ENCODE measurements at regions not wholly inside any gene's neighbourhood (a gene's known extent, or its start where the extent isn't known, plus 50 kb on each side); places are given as distances from the start of the nearest gene placed in this dataset.
"Not testable (repeated sequence)": the region's sequence is repeated elsewhere in the genome, so short reads cannot be mapped to it uniquely, and the experiment has no call there.

- no peak for DNase-seq (ENCODE audit: extremely low spot score)
- H3K27ac ChIP-seq (ENCODE audit: low read depth), result no peak overlapping the region
- no peaks in the 10 kb centered on the region for H3K4me1 ChIP-seq (ENCODE audit: insufficient read depth)
- H3K4me3 ChIP-seq (ENCODE audit: low read depth, low read length), result no peak overlapping the region
- no peaks in the 10 kb centered on the region for H3K36me3 ChIP-seq (ENCODE audit: insufficient read depth)
- 53% methylated on average over 3 of the region's 3 CpGs for WGBS
These were observed 485.4 kb downstream of the AMY1C start for GRCh38 chr1:104235141-104235540.

GRCh38 chr1:104238991-104239390, 489.3 kb downstream of the AMY1C start:
- peak; percentile 7 for DNase-seq (ENCODE audit: extremely low spot score)
- H3K4me1 ChIP-seq (ENCODE audit: insufficient read depth), result no peaks in the 10 kb centered on the region
- WGBS, result 40% methylated on average over 2 of the region's 2 CpGs

DNA sequence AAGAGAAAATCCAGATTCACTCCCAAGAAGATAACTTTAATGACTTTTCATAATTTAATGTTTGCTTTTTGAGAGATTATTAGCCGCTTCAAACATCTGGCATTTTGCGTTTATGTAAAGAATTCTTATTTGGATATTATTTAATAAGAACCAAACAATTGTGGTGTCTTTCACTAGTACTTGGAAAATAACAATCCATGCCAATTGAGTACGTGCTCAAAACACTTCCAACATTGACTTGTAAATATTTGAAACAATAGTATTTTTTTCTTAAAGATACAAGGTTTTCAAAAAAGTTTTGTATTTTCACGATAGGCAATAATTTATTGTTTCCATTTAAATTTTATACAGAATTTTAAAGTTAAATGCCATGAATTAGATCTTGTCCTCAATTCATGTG, 498.7 kb downstream of the AMY1C start:
- no peak for DNase-seq (ENCODE audit: extremely low spot score)
- 67% methylated on average over 4 of the region's 4 CpGs for WGBS
- no peak overlapping the region for H3K4me3 ChIP-seq (ENCODE audit: low read depth, low read length)
- no peaks in the 10 kb centered on the region for H3K36me3 ChIP-seq (ENCODE audit: insufficient read depth)
- no peaks in the 10 kb centered on the region for H3K4me1 ChIP-seq (ENCODE audit: insufficient read depth)
- no peak overlapping the region for H3K27ac ChIP-seq (ENCODE audit: low read depth)

More at GRCh38 chr1:104238991-104239390, 489.3 kb downstream of the AMY1C start:
- H3K4me3 ChIP-seq (ENCODE audit: low read depth, low read length), result no peak overlapping the region
- H3K36me3 ChIP-seq (ENCODE audit: insufficient read depth), result no peaks in the 10 kb centered on the region
- no peak overlapping the region for H3K27ac ChIP-seq (ENCODE audit: low read depth)

DNA sequence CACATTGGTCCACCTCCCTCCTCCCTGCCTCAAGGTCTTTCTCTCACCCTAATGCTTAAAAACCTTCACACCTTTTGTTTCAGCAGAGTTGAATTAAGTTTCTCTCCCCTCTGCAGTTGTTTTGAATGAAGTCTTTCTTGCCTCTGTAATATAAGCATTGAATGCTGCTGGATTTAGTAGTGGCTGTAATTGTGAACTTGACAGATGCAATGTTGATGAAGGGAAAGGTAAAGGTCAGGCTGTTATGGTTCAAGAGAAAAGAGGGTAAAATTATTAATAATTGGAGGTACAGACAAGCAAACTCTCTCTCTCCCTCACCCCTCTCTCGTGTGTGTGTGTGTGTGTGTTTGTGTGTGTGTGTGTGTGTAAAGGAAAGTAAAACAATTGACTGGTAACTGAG, 509.8 kb downstream of the AMY1C start:
- H3K36me3 ChIP-seq (ENCODE audit: insufficient read depth), result no peaks in the 10 kb centered on the region
- H3K4me3 ChIP-seq (ENCODE audit: low read depth, low read length), result no peak overlapping the region
- no peak for DNase-seq (ENCODE audit: extremely low spot score)
- WGBS, result 15% methylated on average over 1 of the region's 1 CpG
- no peak overlapping the region for H3K27ac ChIP-seq (ENCODE audit: low read depth)
- H3K4me1 ChIP-seq (ENCODE audit: insufficient read depth), result no peaks in the 10 kb centered on the region

- H3K27ac ChIP-seq (ENCODE audit: low read depth); H3K4me3 ChIP-seq (ENCODE audit: low read depth, low read length); DNase-seq (ENCODE audit: extremely low spot score); H3K36me3 ChIP-seq (ENCODE audit: insufficient read depth); H3K4me1 ChIP-seq (ENCODE audit: insufficient read depth): not testable (repeated sequence)
- WGBS, result 87% methylated on average over 14 of the region's 14 CpGs
These were observed 513.4 kb downstream of the AMY1C start for GRCh38 chr1:104263110-104263509.

GRCh38 chr1:104264521-104264920, 514.8 kb downstream of the AMY1C start:
- Histone ChIP-seq H3K27ac (ENCODE audit: low read depth) (no peak overlapping the region), H3K4me3 (ENCODE audit: low read depth, low read length) (no peak overlapping the region), H3K36me3 (ENCODE audit: insufficient read depth) (no peaks in the 10 kb centered on the region), H3K4me1 (ENCODE audit: insufficient read depth) (no peaks in the 10 kb centered on the region)
- WGBS, result 47% methylated on average over 2 of the region's 2 CpGs
- no peak for DNase-seq (ENCODE audit: extremely low spot score)

GRCh38 chr1:104265163-104265562, 515.5 kb downstream of the AMY1C start:
- DNase-seq (ENCODE audit: extremely low spot score), result no peak

GRCh38 chr1:104266612-104267011, 516.9 kb downstream of the AMY1C start:
- no peak for DNase-seq (ENCODE audit: extremely low spot score)
- H3K27ac ChIP-seq (ENCODE audit: low read depth), result no peak overlapping the region
- H3K4me3 ChIP-seq (ENCODE audit: low read depth, low read length), result no peak overlapping the region
- WGBS, result 52% methylated on average over 1 of the region's 1 CpG
- H3K4me1 ChIP-seq (ENCODE audit: insufficient read depth), result no peaks in the 10 kb centered on the region
- no peaks in the 10 kb centered on the region for H3K36me3 ChIP-seq (ENCODE audit: insufficient read depth)

More at GRCh38 chr1:104265163-104265562, 515.5 kb downstream of the AMY1C start:
- no peaks in the 10 kb centered on the region for H3K36me3 ChIP-seq (ENCODE audit: insufficient read depth)
- no peaks in the 10 kb centered on the region for H3K4me1 ChIP-seq (ENCODE audit: insufficient read depth)
- 78% methylated on average over 4 of the region's 4 CpGs for WGBS
- H3K27ac ChIP-seq (ENCODE audit: low read depth), result no peak overlapping the region
- no peak overlapping the region for H3K4me3 ChIP-seq (ENCODE audit: low read depth, low read length)

DNA sequence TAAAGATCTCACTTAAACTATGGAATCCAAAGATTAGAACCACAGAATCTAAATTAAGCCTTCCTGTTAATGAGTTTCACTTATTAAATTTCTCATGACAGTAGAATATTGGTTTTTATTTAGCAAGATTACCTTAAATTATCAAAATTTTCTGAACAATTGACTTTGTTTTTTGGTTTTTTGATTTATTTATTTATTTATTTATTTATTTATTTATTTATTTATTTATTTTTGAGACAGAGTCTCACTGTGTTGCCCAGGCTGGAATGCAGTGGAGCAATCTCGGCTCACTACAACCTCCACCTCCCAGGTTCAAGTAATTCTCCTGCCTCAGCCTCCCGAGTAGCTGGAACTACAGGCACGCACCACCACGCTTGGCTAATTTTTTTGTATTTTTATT, 538.6 kb downstream of the AMY1C start:
- WGBS, result 95% methylated on average over 4 of the region's 4 CpGs

GRCh38 chr1:104291156-104291555, 541.5 kb downstream of the AMY1C start:
- WGBS, result 100% methylated on average over 1 of the region's 1 CpG
- no peak for DNase-seq (ENCODE audit: extremely low spot score)
- no peak overlapping the region for H3K27ac ChIP-seq (ENCODE audit: low read depth)
- H3K4me3 ChIP-seq (ENCODE audit: low read depth, low read length), result no peak overlapping the region
- H3K36me3 ChIP-seq (ENCODE audit: insufficient read depth), result no peaks in the 10 kb centered on the region
- no peaks in the 10 kb centered on the region for H3K4me1 ChIP-seq (ENCODE audit: insufficient read depth)

More for the DNA sequence above, 538.6 kb downstream of the AMY1C start:
- DNase-seq (ENCODE audit: extremely low spot score); H3K4me3 ChIP-seq (ENCODE audit: low read depth, low read length); H3K36me3 ChIP-seq (ENCODE audit: insufficient read depth); H3K4me1 ChIP-seq (ENCODE audit: insufficient read depth); H3K27ac ChIP-seq (ENCODE audit: low read depth): not testable (repeated sequence)

- Histone ChIP-seq H3K4me1 (ENCODE audit: insufficient read depth) (no peaks in the 10 kb centered on the region), H3K4me3 (ENCODE audit: low read depth, low read length) (no peak overlapping the region), H3K27ac (ENCODE audit: low read depth) (no peak overlapping the region), H3K36me3 (ENCODE audit: insufficient read depth) (no peaks in the 10 kb centered on the region)
- 27% methylated on average over 3 of the region's 3 CpGs for WGBS
- DNase-seq (ENCODE audit: extremely low spot score), result no peak
These were observed 544.6 kb downstream of the AMY1C start for GRCh38 chr1:104294259-104294658.

GRCh38 chr1:104295511-104295910, 545.8 kb downstream of the AMY1C start:
- H3K4me3 ChIP-seq (ENCODE audit: low read depth, low read length), result no peak overlapping the region
- 58% methylated on average over 3 of the region's 3 CpGs for WGBS
- H3K36me3 ChIP-seq (ENCODE audit: insufficient read depth), result no peaks in the 10 kb centered on the region
- no peaks in the 10 kb centered on the region for H3K4me1 ChIP-seq (ENCODE audit: insufficient read depth)
- H3K27ac ChIP-seq (ENCODE audit: low read depth), result no peak overlapping the region
- DNase-seq (ENCODE audit: extremely low spot score), result no peak

GRCh38 chr1:104309673-104310072, 560.0 kb downstream of the AMY1C start:
- DNase-seq (ENCODE audit: extremely low spot score), result no peak
- no peak overlapping the region for H3K27ac ChIP-seq (ENCODE audit: low read depth)
- 84% methylated on average over 1 of the region's 1 CpG for WGBS
- H3K36me3 ChIP-seq (ENCODE audit: insufficient read depth), result no peaks in the 10 kb centered on the region
- no peaks in the 10 kb centered on the region for H3K4me1 ChIP-seq (ENCODE audit: insufficient read depth)
- H3K4me3 ChIP-seq (ENCODE audit: low read depth, low read length), result no peak overlapping the region

DNA sequence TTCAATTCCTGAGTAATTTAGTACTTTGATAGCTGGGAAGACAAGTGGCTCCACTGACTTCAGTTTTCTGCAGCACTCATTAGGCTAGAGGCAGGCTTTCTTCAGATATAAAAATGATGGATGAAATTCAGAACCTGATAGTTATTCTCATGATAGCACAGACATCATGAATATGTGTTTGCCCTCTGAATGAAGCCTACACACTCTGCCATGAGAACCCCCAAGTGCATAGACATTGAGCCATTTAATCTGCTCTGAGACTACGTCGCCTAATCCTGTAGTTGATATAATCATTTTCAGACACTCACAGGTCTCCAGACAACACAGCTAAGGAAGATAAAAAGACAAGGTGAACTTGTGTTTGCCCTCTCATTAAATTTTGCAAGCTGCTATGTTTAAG, 566.1 kb downstream of the AMY1C start:
- 35% methylated on average over 2 of the region's 2 CpGs for WGBS
- H3K27ac ChIP-seq (ENCODE audit: low read depth), result no peak overlapping the region
- H3K36me3 ChIP-seq (ENCODE audit: insufficient read depth), result no peaks in the 10 kb centered on the region
- no peak overlapping the region for H3K4me3 ChIP-seq (ENCODE audit: low read depth, low read length)
- H3K4me1 ChIP-seq (ENCODE audit: insufficient read depth), result no peaks in the 10 kb centered on the region
- no peak for DNase-seq (ENCODE audit: extremely low spot score)

DNA sequence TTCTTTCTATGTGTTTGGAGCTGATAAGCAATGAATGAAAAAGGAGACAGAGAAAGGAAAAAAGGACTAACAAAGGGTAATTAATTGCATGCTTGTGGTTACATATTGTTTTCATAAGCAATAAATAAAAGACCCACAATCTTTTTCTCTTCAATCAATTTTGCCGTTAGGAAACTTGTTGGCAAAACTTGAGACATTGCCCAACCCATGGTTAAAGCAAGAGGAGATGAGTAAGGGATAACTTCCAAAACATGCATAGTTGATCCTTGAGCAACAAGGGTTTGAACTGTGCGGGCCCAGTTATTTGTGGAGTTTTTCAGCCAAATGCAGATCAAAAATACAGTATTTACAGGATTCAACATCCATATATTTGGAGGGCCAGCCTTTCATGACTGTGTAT, 572.4 kb downstream of the AMY1C start:
- 71% methylated on average over 2 of the region's 2 CpGs for WGBS
- no peaks in the 10 kb centered on the region for H3K4me1 ChIP-seq (ENCODE audit: insufficient read depth)

More for the DNA sequence above, 572.4 kb downstream of the AMY1C start:
- no peak overlapping the region for H3K4me3 ChIP-seq (ENCODE audit: low read depth, low read length)
- no peak for DNase-seq (ENCODE audit: extremely low spot score)
- H3K36me3 ChIP-seq (ENCODE audit: insufficient read depth), result no peaks in the 10 kb centered on the region
- H3K27ac ChIP-seq (ENCODE audit: low read depth), result no peak overlapping the region

All from urinary bladder (tissue), 3 donors.